ENCODE measurements at regions not wholly inside any gene's neighbourhood (a gene's known extent, or its start where the extent isn't known, plus 50 kb on each side); places are given as distances from the start of the nearest gene placed in this dataset.
"Not testable (repeated sequence)": the region's sequence is repeated elsewhere in the genome, so short reads cannot be mapped to it uniquely, and the experiment has no call there.

DNA sequence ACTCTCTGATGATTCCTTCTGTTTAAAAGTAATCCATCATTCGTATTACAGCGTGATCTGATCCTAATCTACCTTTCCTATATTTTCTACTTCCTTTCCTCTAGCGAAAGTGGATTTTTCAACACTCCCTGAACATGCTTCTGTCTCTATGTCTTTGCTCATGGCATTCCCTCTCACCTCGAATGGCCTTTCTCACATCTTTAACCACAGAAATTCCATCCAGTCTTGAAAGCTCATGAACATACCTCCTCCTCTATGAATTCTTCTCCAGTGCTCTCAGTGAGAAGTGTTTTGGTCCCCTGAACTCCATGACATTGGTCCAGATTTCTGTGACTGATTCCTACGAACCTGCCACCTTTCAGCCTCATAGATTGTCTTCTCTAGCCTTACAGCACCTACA, 323.2 kb downstream of the RAD51AP2 start:
- H3K4me3 ChIP-seq (replicated peaks; ENCODE audit: low read depth, low read length): no peak overlapping the region
- TF ChIP-seq, protein P1, sequence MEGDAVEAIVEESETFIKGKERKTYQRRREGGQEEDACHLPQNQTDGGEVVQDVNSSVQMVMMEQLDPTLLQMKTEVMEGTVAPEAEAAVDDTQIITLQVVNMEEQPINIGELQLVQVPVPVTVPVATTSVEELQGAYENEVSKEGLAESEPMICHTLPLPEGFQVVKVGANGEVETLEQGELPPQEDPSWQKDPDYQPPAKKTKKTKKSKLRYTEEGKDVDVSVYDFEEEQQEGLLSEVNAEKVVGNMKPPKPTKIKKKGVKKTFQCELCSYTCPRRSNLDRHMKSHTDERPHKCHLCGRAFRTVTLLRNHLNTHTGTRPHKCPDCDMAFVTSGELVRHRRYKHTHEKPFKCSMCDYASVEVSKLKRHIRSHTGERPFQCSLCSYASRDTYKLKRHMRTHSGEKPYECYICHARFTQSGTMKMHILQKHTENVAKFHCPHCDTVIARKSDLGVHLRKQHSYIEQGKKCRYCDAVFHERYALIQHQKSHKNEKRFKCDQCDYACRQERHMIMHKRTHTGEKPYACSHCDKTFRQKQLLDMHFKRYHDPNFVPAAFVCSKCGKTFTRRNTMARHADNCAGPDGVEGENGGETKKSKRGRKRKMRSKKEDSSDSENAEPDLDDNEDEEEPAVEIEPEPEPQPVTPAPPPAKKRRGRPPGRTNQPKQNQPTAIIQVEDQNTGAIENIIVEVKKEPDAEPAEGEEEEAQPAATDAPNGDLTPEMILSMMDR (IDR thresholded peaks at IDR 0.05; ENCODE audit: low read length, missing control alignments): no peak
- no peak for DNase-seq (ENCODE audit: low read depth)

DNA sequence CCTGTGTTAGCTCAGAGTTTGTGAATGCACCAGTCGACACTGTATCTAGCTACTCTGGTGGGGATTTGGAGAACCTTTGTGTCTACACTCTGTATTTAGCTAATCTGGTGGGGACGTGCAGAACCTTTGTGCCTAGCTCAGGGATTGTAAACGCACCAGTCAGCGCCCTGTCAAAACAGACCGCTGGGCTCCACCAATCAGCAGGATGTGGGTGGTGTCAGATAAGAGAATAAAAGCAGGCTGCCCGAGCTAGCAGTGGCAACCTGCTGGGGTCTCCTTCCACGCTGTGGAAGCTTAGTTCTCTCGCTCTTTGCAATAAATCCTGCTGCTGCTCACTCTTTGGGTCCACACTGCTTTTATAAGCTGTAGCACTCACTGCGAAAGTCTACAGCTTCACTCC, 324.2 kb downstream of the RAD51AP2 start:
- no peak overlapping the region for H3K4me3 ChIP-seq (replicated peaks; ENCODE audit: low read depth, low read length)
- DNase-seq (ENCODE audit: low read depth): no peak
- TF ChIP-seq, protein P1 (IDR thresholded peaks at IDR 0.05; ENCODE audit: low read length, missing control alignments): no peak

DNA sequence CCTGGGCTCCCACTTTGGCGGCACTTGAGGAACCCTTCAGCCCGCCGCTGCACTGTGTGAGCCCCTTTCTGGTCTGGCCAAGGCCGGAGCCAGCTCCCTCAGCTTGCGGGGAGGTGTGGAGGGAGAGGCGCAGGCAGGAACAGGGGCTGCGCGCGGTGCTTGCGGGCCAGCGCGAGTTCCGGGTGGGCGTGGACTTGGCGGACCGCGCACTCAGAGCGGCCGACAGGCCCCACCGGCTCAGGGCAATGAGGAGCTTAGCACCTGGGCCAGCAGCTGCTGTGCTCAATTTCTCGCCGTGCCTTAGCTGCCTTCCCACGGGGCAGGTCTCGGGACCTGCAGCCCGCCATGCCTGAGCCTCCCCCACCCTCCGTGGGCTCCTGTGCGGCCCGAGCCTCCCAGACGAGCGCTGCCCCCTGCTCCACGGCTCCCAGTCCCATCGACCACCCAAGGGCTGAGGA, 324.8 kb downstream of the RAD51AP2 start:
- not testable (repeated sequence) for DNase-seq (ENCODE audit: low read depth); H3K4me3 ChIP-seq (replicated peaks; ENCODE audit: low read depth, low read length)

DNA sequence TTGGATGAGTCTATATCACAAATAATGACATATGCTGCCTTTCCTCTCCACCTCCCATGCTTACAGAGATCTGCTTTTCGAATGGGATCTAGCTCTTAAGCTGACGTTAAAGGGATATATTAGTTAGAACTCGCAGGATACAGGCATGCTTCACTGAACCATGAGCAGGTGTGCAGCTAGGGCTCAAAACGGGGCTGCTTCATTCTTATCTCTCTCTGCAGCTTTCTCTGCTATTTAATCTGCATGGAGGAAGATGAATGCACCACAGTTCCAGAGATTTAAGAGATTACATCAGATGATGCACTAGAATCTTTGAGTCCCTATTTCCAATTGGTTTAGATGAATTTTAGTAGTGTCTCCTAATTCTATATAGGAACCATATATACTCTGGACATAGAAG, 327.0 kb downstream of the RAD51AP2 start:
- TF ChIP-seq, protein P1 (IDR thresholded peaks at IDR 0.05; ENCODE audit: low read length, missing control alignments): no peak
- no peak for DNase-seq (ENCODE audit: low read depth)
- H3K4me3 ChIP-seq (replicated peaks; ENCODE audit: low read depth, low read length): no peak overlapping the region

DNA sequence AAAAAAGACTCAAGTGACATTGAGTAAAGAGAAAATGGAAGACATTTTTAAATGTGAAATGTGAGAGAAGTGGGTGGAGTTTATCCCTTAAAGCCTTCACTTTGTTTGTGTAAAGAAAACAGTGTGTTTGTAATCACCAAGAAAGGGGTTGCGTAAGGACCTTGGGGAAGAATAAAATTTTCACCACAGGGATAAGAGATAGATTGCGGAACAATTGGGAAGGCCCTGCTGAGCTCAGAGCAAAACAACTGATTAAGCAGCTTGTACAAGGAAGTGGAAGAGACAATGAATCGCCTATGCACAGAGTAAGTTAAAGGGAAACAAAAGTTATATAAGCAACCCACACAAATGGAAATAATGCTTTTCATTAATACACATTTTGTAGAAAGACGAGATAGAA, 327.7 kb downstream of the RAD51AP2 start:
- TF ChIP-seq, protein P1 (IDR thresholded peaks at IDR 0.05; ENCODE audit: low read length, missing control alignments): no peak
- no peak for DNase-seq (ENCODE audit: low read depth)
- no peak overlapping the region for H3K4me3 ChIP-seq (replicated peaks; ENCODE audit: low read depth, low read length)

DNA sequence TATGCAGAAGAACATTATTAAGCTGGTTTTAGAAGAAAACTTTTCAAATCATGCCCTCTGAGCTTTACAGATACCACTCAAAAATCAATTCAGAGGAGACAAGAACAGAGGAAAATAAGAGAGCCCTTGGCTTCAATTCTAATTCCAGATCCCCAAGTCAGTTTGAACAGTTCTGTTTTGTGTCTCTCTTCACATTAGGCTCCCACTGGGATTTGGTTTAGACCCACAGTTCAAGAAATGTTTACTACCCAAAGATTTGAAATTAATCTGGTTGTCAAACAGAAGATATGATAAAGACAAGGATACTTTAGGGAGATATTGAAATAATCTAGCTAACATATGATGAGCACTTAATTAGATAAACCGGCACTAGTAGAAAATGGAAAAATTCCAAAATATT, 329.5 kb downstream of the RAD51AP2 start:
- no peak overlapping the region for H3K4me3 ChIP-seq (replicated peaks; ENCODE audit: low read depth, low read length)
- TF ChIP-seq, protein P1 (IDR thresholded peaks at IDR 0.05; ENCODE audit: low read length, missing control alignments): no peak
- no peak for DNase-seq (ENCODE audit: low read depth)

DNA sequence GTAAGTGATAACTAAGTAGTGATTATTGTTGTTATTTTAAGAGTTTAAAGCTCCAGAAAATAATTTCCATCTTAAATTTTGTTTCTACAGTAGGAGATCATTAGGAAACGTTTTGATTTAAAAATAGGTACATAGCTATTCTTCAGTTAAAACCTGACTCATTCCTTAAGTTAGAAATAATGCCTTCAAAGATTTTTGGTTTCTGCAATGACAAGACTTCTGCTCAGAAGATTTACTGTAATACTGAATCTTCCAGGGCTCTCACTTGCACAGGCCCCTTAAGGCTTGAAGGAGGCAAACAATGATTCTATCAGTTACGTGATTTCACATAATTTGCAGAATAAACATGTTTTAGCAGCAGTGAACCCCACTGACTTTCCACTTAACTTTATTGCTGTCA, 333.7 kb downstream of the RAD51AP2 start:
- TF ChIP-seq, protein P1 (IDR thresholded peaks at IDR 0.05; ENCODE audit: low read length, missing control alignments): no peak
- no peak for DNase-seq (ENCODE audit: low read depth)
- H3K4me3 ChIP-seq (replicated peaks; ENCODE audit: low read depth, low read length): no peak overlapping the region

Measured in fibroblast of pulmonary artery (primary cell).